HepG2 (cell line): ENCODE measurements at regions not wholly inside any gene's neighbourhood (a gene's known extent, or its start where the extent isn't known, plus 50 kb on each side); places are given as distances from the start of the nearest gene placed in this dataset.

Experiments
- ARNT2 ChIP-seq: sonication (generic); formaldehyde crosslinking; IDR thresholded peaks from 2 replicates; pipeline ENCODE4 v1.8.0; 2022; ENCODE audit warnings: mild to moderate bottlenecking, low read depth, missing genetic modification reagents, moderate library complexity
- ARNTL ChIP-seq: sonication (generic); formaldehyde crosslinking; IDR thresholded peaks from 2 replicates; pipeline ENCODE4 v1.4.0; 2020; ENCODE audit warnings: mild to moderate bottlenecking, missing genetic modification reagents
- CHCHD3 ChIP-seq: sonication (generic); formaldehyde crosslinking; IDR thresholded peaks from 2 replicates; pipeline ENCODE4 v1.8.0; 2022; ENCODE audit warnings: mild to moderate bottlenecking, missing genetic modification reagents, moderate library complexity
- DZIP1 ChIP-seq: sonication (generic); formaldehyde crosslinking; IDR thresholded peaks from 2 replicates; pipeline ENCODE4 v1.5.0; 2020; ENCODE audit warnings: mild to moderate bottlenecking, missing genetic modification reagents
- ELF3 ChIP-seq: IDR thresholded peaks from 2 replicates; pipeline ENCODE4 v1.6.1; 2016; ENCODE audit warnings: missing genetic modification reagents, missing compliant biosample characterization
- GZF1 ChIP-seq: sonication (generic); formaldehyde crosslinking; IDR thresholded peaks from 2 replicates; pipeline ENCODE4 v1.5.1; 2020; ENCODE audit warnings: mild to moderate bottlenecking, missing genetic modification reagents
- HIVEP1 ChIP-seq: sonication (generic); formaldehyde crosslinking; IDR thresholded peaks from 2 replicates; pipeline ENCODE4 v1.4.0; 2020; ENCODE audit warnings: mild to moderate bottlenecking, missing genetic modification reagents
- POLR2AphosphoS2 ChIP-seq: IDR thresholded peaks from 2 replicates; pipeline ENCODE4 v1.6.1; 2011; ENCODE audit warnings: low read depth, low read length, improper control_type of control experiment
- RBM22 ChIP-seq: fragments of 200-400 bp; formaldehyde crosslinking; optimal IDR thresholded peaks from 2 replicates; pipeline ENCODE3; 2017; ENCODE audit warnings: mild to moderate bottlenecking, low read length, moderate library complexity
- SMYD3 ChIP-seq: sonication (generic); formaldehyde crosslinking; IDR thresholded peaks from 2 replicates; pipeline ENCODE4 v1.8.1; 2023; ENCODE audit warnings: mild to moderate bottlenecking, missing genetic modification reagents
- SOX5 ChIP-seq: IDR thresholded peaks from 2 replicates; pipeline ENCODE4 v1.6.1; 2016; ENCODE audit warnings: borderline replicate concordance
- XBP1 ChIP-seq: sonication (generic); formaldehyde crosslinking; IDR thresholded peaks from 2 replicates; pipeline ENCODE4 v1.5.0; 2020; ENCODE audit warnings: missing genetic modification reagents
- ZFP41 ChIP-seq: sonication (generic); formaldehyde crosslinking; IDR thresholded peaks from 2 replicates; pipeline ENCODE4 v1.4.0; 2020; ENCODE audit warnings: mild to moderate bottlenecking, missing genetic modification reagents, borderline replicate concordance
- ZGPAT ChIP-seq: IDR thresholded peaks from 2 replicates; pipeline ENCODE4 v1.6.1; 2016; ENCODE audit warnings: mild to moderate bottlenecking
- ZNF256 ChIP-seq: sonication (generic); formaldehyde crosslinking; conservative IDR thresholded peaks from 2 replicates; pipeline ENCODE4 v1.4.0; 2020; ENCODE audit warnings: missing genetic modification reagents
- ZNF276 ChIP-seq: sonication (generic); formaldehyde crosslinking; IDR thresholded peaks from 2 replicates; pipeline ENCODE4 v1.4.0; 2020; ENCODE audit warnings: mild to moderate bottlenecking, low read depth, missing genetic modification reagents
- ZNF280D ChIP-seq: sonication (generic); formaldehyde crosslinking; IDR thresholded peaks from 2 replicates; pipeline ENCODE4 v1.5.1; 2020; ENCODE audit warnings: mild to moderate bottlenecking, missing genetic modification reagents
- ZNF335 ChIP-seq: sonication (generic); formaldehyde crosslinking; IDR thresholded peaks from 2 replicates; pipeline ENCODE4 v1.4.0; 2020; ENCODE audit warnings: missing genetic modification reagents
- ZNF432 ChIP-seq: sonication (generic); formaldehyde crosslinking; IDR thresholded peaks from 2 replicates; pipeline ENCODE4 v1.5.0; 2020; ENCODE audit warnings: missing genetic modification reagents, mild to moderate bottlenecking, borderline replicate concordance
- ZNF451 ChIP-seq: sonication (generic); formaldehyde crosslinking; IDR thresholded peaks from 2 replicates; pipeline ENCODE4 v1.5.0; 2020; ENCODE audit warnings: mild to moderate bottlenecking, missing genetic modification reagents
- ZNF496 ChIP-seq: sonication (generic); formaldehyde crosslinking; IDR thresholded peaks from 2 replicates; pipeline ENCODE4 v1.8.1; 2023; ENCODE audit warnings: mild to moderate bottlenecking, moderate library complexity, missing genetic modification reagents; ENCODE audit not compliant: insufficient replicate concordance
- ZNF543 ChIP-seq: sonication (generic); formaldehyde crosslinking; IDR thresholded peaks from 2 replicates; pipeline ENCODE4 v1.4.0; 2020; ENCODE audit warnings: mild to moderate bottlenecking, missing genetic modification reagents
- ZNF773 ChIP-seq: sonication (generic); formaldehyde crosslinking; IDR thresholded peaks from 2 replicates; pipeline ENCODE4 v1.4.0; 2020; ENCODE audit warnings: missing genetic modification reagents, borderline replicate concordance

- no peak for TF ChIP-seq ZNF543 (CRISPR knock-in tag)
- 0 out of 2 replicates have a peak, but pooled peaks have one; percentile 42 for TF ChIP-seq ELF3 (CRISPR knock-in tag)
- TF ChIP-seq ZNF276 (CRISPR knock-in tag): no peak
- TF ChIP-seq ZNF256: no peak
- TF ChIP-seq ZNF773 (CRISPR knock-in tag): no peak
- no peak for TF ChIP-seq XBP1 (CRISPR knock-in tag)
- TF ChIP-seq SOX5 (CRISPR knock-in tag): no peak
- no peak for TF ChIP-seq ZNF335 (CRISPR knock-in tag)
- TF ChIP-seq ZNF451: no peak
- no peak for TF ChIP-seq SMYD3
- 0 out of 2 replicates have a peak, but pooled peaks have one; percentile 21 for TF ChIP-seq ZGPAT (CRISPR knock-in tag)
- TF ChIP-seq GZF1: peak; percentile 95
- TF ChIP-seq ZNF496 (CRISPR knock-in tag): no peak
- TF ChIP-seq ZFP41 (CRISPR knock-in tag): no peak
- no peak for TF ChIP-seq CHCHD3 (CRISPR knock-in tag)
- TF ChIP-seq ARNTL (CRISPR knock-in tag): no peak
- no peak for TF ChIP-seq ZNF432 (CRISPR knock-in tag)
- TF ChIP-seq DZIP1 (CRISPR knock-in tag): no peak
- no peak for TF ChIP-seq HIVEP1
- no peak for TF ChIP-seq ARNT2 (CRISPR knock-in tag)
- no peak for TF ChIP-seq POLR2AphosphoS2
- no peak for TF ChIP-seq RBM22
- no peak for TF ChIP-seq ZNF280D (CRISPR knock-in tag)
These were observed 670.6 kb downstream of the SLC16A7 start (continued) for GRCh38 chr12:60266381-60266852.
